ENCODE measurements at regions not wholly inside any gene's neighbourhood (a gene's known extent, or its start where the extent isn't known, plus 50 kb on each side); places are given as distances from the start of the nearest gene placed in this dataset.

DNA sequence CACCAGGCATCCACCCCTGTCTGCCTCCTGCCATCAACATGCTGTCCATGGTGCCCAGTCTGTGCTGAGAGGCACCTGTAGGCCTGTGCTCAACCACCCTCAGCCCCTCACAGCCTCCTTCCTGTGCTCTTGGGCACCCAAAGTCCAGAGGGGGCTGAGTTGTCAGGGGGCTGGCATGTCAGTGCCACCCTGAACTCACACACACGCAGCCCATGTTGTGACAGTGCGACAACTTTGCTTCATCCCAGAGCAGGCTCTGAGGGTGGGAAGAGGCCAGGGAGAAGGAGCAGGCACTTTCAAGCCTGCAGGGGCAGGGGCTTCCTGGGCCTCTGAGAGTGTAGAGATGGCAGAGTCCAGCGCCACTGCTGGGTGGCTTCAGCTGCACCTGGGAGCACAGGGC, 491.0 kb downstream of the TMEM135 start:
- Histone ChIP-seq H3K9me3 (ENCODE audit: control insufficient read depth in 4 of 4, low read length in 3 of 4) (peaks cover 0 to 12% (median 2%) of the 10 kb centered on the region in 4 donors), H3K27me3 (ENCODE audit: control insufficient read depth in 4 of 4, insufficient read depth in 4 of 4, low read length in 3 of 4) (no peaks in the 10 kb centered on the region), H3K9ac (ENCODE audit: low read depth in 1 of 2, low read length in 2 of 2) (no peak overlapping the region), H3K27ac (ENCODE audit: low read depth in 1 of 2, low read length in 2 of 2) (no peak overlapping the region), H3K4me1 (ENCODE audit: control insufficient read depth in 4 of 4, insufficient read depth in 4 of 4, low read length in 3 of 4) (no peaks in the 10 kb centered on the region), H3K36me3 (ENCODE audit: control insufficient read depth in 4 of 4, insufficient read depth in 3 of 4, low read depth in 1 of 4, low read length in 3 of 4) (no peaks in the 10 kb centered on the region), H3K4me3 (ENCODE audit: low read depth in 1 of 3, low read length in 3 of 3) (no peak overlapping the region)
- WGBS: 92% methylated on average over 3 of the region's 3 CpGs
- no peak for DNase-seq (ENCODE audit: low spot score)
- no peak for TF ChIP-seq REST (IDR thresholded peaks at IDR 0.05)
- TF ChIP-seq MAX (IDR thresholded peaks at IDR 0.05): no peak
- no peak for TF ChIP-seq GABPA (IDR thresholded peaks at IDR 0.05 in 1 of 2, conservative IDR thresholded peaks at IDR 0.05 in 1 of 2)
- no peak for TF ChIP-seq NR2F2 (IDR thresholded peaks at IDR 0.05)

DNA sequence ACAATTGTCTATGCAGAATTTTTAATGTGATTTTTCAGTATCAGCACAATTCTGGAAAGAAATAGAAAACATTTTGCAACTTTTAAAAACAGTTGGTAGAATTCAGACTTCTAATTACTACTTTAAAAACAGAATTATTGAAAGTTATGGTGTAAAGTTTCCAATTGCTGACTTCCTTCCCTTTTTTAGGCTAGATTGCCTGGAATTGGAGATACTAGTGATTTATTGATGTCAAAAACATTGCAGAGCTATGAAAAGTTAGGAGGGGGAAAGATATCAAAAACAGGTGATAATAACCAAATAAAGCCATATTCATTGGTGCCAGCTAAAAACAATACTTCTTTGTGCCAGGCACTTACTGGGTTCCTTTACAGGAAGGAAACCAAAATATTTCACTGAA, 485.5 kb downstream of the TMEM135 start:
- DNase-seq (ENCODE audit: low spot score): no peak
- no peaks in the 10 kb centered on the region for H3K27me3 ChIP-seq (ENCODE audit: control insufficient read depth in 4 of 4, insufficient read depth in 4 of 4, low read length in 3 of 4)
- no peaks in the 10 kb centered on the region for H3K36me3 ChIP-seq (ENCODE audit: control insufficient read depth in 4 of 4, insufficient read depth in 3 of 4, low read depth in 1 of 4, low read length in 3 of 4)
- no peak overlapping the region for H3K9ac ChIP-seq (ENCODE audit: low read depth in 1 of 2, low read length in 2 of 2)
- H3K9me3 ChIP-seq (ENCODE audit: control insufficient read depth in 4 of 4, low read length in 3 of 4): peaks cover 0 to 12% (median 4%) of the 10 kb centered on the region in 4 donors
- H3K4me1 ChIP-seq (ENCODE audit: control insufficient read depth in 4 of 4, insufficient read depth in 4 of 4, low read length in 3 of 4): no peaks in the 10 kb centered on the region
- no peak overlapping the region for H3K27ac ChIP-seq (ENCODE audit: low read depth in 1 of 2, low read length in 2 of 2)
- H3K4me3 ChIP-seq (ENCODE audit: low read depth in 1 of 3, low read length in 3 of 3): no peak overlapping the region
- TF ChIP-seq, protein P1, sequence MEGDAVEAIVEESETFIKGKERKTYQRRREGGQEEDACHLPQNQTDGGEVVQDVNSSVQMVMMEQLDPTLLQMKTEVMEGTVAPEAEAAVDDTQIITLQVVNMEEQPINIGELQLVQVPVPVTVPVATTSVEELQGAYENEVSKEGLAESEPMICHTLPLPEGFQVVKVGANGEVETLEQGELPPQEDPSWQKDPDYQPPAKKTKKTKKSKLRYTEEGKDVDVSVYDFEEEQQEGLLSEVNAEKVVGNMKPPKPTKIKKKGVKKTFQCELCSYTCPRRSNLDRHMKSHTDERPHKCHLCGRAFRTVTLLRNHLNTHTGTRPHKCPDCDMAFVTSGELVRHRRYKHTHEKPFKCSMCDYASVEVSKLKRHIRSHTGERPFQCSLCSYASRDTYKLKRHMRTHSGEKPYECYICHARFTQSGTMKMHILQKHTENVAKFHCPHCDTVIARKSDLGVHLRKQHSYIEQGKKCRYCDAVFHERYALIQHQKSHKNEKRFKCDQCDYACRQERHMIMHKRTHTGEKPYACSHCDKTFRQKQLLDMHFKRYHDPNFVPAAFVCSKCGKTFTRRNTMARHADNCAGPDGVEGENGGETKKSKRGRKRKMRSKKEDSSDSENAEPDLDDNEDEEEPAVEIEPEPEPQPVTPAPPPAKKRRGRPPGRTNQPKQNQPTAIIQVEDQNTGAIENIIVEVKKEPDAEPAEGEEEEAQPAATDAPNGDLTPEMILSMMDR (IDR thresholded peaks at IDR 0.05; ENCODE audit: low read depth, low read length, missing input control): no peak
- TF ChIP-seq JUND (IDR thresholded peaks at IDR 0.05) (no peak), EGR1 (IDR thresholded peaks at IDR 0.05; ENCODE audit: low read depth in 2 of 2) (no peak), FOXA1 (IDR thresholded peaks at IDR 0.05) (no peak), YY1 (IDR thresholded peaks at IDR 0.05) (no peak), ZBTB33 (IDR thresholded peaks at IDR 0.05) (no peak), TAF1 (conservative IDR thresholded peaks at IDR 0.05) (no peak), HNF4G (IDR thresholded peaks at IDR 0.05) (no peak), FOXA2 (IDR thresholded peaks at IDR 0.05) (no peak), HNF4A (conservative IDR thresholded peaks at IDR 0.05) (no peak), RAD21 (IDR thresholded peaks at IDR 0.05) (no peak), NR2F2 (IDR thresholded peaks at IDR 0.05) (no peak), MAX (IDR thresholded peaks at IDR 0.05) (no peak), GABPA (IDR thresholded peaks at IDR 0.05 in 1 of 2, conservative IDR thresholded peaks at IDR 0.05 in 1 of 2) (no peak), SP1 (IDR thresholded peaks at IDR 0.05) (no peak)

Data from liver (tissue), 8 donors.